H1 (cell line): ENCODE measurements at regions not wholly inside any gene's neighbourhood (a gene's known extent, or its start where the extent isn't known, plus 50 kb on each side); places are given as distances from the start of the nearest gene placed in this dataset.

Experiments
- ASH2L ChIP-seq: fragments of 200-600, 300-600 bp; sonication (generic); IDR thresholded peaks from one replicate; pipeline ENCODE4 v1.7.1; 2017; ENCODE audit warnings: low read length
- BACH1 ChIP-seq: IDR thresholded peaks from 2 replicates; pipeline ENCODE4 v1.6.1; 2012; ENCODE audit warnings: low read length, improper control_type of control experiment
- CHD1 ChIP-seq: IDR thresholded peaks from 2 replicates; pipeline ENCODE4 v1.6.1; 2012; ENCODE audit warnings: low read depth, low read length, improper control_type of control experiment
- EGR1 ChIP-seq: IDR thresholded peaks from 2 replicates; pipeline ENCODE4 v1.6.1; 2011; ENCODE audit warnings: low read depth, low read length, borderline replicate concordance
- FOSL1 ChIP-seq: IDR thresholded peaks from 2 replicates; pipeline ENCODE4 v1.6.1; 2011; ENCODE audit warnings: mild to moderate bottlenecking, low read depth, low read length, moderate library complexity; ENCODE audit not compliant: insufficient read depth
- KDM5A ChIP-seq: fragments of 200-600 bp; IDR thresholded peaks from 2 replicates; pipeline ENCODE4 v1.7.1; 2012; ENCODE audit warnings: mild to moderate bottlenecking, low read length, inconsistent platforms, mixed read lengths
- PHF8 ChIP-seq: fragments of 200-600 bp; sonication (generic); conservative IDR thresholded peaks from 2 replicates; pipeline ENCODE4 v1.7.1; 2012; ENCODE audit warnings: low read depth, mild to moderate bottlenecking, inconsistent platforms, low read length, moderate library complexity
- SP2 ChIP-seq: IDR thresholded peaks from 2 replicates; pipeline ENCODE4 v1.6.1; 2012; ENCODE audit warnings: mild to moderate bottlenecking, low read length, inconsistent platforms
- TF ChIP-seq, protein P1 (sequence below): fragments of 300-600 bp; sonication (generic); IDR thresholded peaks from 2 replicates; pipeline ENCODE4 v1.7.1; 2012; ENCODE audit warnings: low read length, moderate library complexity, mild to moderate bottlenecking, inconsistent platforms; ENCODE audit not compliant: insufficient replicate concordance
- TF ChIP-seq, protein P2 (sequence below): IDR thresholded peaks from 2 replicates; pipeline ENCODE4 v1.6.1; 2012; ENCODE audit warnings: inconsistent platforms

DNA sequence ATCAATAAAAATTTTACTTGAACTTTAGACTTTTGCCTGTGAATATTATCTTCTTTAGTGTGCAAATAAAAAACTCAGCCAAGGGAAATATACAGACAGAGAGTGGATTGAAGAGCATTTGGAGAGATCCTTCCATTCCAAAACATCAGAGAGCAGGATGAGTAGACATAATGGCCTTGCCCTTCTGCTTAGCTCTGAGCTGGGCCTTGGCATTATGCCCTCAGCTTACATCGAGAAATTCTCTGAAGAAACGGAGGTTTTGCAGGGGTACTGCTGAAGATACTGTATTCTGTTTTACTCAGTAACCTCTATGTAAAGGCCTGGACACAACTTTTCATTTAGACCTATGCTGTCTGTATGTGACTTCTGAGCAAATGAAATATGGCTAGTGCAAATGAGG is 317.4 kb downstream of the STIM2 start (continued):
- TF ChIP-seq, protein P1, sequence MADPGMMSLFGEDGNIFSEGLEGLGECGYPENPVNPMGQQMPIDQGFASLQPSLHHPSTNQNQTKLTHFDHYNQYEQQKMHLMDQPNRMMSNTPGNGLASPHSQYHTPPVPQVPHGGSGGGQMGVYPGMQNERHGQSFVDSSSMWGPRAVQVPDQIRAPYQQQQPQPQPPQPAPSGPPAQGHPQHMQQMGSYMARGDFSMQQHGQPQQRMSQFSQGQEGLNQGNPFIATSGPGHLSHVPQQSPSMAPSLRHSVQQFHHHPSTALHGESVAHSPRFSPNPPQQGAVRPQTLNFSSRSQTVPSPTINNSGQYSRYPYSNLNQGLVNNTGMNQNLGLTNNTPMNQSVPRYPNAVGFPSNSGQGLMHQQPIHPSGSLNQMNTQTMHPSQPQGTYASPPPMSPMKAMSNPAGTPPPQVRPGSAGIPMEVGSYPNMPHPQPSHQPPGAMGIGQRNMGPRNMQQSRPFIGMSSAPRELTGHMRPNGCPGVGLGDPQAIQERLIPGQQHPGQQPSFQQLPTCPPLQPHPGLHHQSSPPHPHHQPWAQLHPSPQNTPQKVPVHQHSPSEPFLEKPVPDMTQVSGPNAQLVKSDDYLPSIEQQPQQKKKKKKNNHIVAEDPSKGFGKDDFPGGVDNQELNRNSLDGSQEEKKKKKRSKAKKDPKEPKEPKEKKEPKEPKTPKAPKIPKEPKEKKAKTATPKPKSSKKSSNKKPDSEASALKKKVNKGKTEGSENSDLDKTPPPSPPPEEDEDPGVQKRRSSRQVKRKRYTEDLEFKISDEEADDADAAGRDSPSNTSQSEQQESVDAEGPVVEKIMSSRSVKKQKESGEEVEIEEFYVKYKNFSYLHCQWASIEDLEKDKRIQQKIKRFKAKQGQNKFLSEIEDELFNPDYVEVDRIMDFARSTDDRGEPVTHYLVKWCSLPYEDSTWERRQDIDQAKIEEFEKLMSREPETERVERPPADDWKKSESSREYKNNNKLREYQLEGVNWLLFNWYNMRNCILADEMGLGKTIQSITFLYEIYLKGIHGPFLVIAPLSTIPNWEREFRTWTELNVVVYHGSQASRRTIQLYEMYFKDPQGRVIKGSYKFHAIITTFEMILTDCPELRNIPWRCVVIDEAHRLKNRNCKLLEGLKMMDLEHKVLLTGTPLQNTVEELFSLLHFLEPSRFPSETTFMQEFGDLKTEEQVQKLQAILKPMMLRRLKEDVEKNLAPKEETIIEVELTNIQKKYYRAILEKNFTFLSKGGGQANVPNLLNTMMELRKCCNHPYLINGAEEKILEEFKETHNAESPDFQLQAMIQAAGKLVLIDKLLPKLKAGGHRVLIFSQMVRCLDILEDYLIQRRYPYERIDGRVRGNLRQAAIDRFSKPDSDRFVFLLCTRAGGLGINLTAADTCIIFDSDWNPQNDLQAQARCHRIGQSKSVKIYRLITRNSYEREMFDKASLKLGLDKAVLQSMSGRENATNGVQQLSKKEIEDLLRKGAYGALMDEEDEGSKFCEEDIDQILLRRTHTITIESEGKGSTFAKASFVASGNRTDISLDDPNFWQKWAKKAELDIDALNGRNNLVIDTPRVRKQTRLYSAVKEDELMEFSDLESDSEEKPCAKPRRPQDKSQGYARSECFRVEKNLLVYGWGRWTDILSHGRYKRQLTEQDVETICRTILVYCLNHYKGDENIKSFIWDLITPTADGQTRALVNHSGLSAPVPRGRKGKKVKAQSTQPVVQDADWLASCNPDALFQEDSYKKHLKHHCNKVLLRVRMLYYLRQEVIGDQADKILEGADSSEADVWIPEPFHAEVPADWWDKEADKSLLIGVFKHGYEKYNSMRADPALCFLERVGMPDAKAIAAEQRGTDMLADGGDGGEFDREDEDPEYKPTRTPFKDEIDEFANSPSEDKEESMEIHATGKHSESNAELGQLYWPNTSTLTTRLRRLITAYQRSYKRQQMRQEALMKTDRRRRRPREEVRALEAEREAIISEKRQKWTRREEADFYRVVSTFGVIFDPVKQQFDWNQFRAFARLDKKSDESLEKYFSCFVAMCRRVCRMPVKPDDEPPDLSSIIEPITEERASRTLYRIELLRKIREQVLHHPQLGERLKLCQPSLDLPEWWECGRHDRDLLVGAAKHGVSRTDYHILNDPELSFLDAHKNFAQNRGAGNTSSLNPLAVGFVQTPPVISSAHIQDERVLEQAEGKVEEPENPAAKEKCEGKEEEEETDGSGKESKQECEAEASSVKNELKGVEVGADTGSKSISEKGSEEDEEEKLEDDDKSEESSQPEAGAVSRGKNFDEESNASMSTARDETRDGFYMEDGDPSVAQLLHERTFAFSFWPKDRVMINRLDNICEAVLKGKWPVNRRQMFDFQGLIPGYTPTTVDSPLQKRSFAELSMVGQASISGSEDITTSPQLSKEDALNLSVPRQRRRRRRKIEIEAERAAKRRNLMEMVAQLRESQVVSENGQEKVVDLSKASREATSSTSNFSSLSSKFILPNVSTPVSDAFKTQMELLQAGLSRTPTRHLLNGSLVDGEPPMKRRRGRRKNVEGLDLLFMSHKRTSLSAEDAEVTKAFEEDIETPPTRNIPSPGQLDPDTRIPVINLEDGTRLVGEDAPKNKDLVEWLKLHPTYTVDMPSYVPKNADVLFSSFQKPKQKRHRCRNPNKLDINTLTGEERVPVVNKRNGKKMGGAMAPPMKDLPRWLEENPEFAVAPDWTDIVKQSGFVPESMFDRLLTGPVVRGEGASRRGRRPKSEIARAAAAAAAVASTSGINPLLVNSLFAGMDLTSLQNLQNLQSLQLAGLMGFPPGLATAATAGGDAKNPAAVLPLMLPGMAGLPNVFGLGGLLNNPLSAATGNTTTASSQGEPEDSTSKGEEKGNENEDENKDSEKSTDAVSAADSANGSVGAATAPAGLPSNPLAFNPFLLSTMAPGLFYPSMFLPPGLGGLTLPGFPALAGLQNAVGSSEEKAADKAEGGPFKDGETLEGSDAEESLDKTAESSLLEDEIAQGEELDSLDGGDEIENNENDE = no peak
- TF ChIP-seq PHF8 (no peak), FOSL1 (no peak), SP2 (no peak), ASH2L (no peak), CHD1 (no peak), EGR1 (no peak), KDM5A (no peak), BACH1 (no peak)
- TF ChIP-seq, protein P2, sequence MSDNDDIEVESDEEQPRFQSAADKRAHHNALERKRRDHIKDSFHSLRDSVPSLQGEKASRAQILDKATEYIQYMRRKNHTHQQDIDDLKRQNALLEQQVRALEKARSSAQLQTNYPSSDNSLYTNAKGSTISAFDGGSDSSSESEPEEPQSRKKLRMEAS = no peak
